ENCODE measurements at regions not wholly inside any gene's neighbourhood (a gene's known extent, or its start where the extent isn't known, plus 50 kb on each side); places are given as distances from the start of the nearest gene placed in this dataset.

GRCh38 chr5:42908509-42909488, 97.1 kb upstream of the SELENOP start:
- H2BK120ac ChIP-seq (ENCODE audit: low read depth, low read length, poor library complexity, severe bottlenecking): no peak overlapping the region
- Mint-ChIP-seq H3K4me3 (peak overlapping the region; percentile 69 to 81), H3K4me1 (peaks cover 18 to 23% of the 10 kb centered on the region in 2 experiments), H3K36me3 (ENCODE audit: insufficient read depth in 1 of 3, low read depth in 3 of 3) (no peaks in the 10 kb centered on the region), H3K27me3 (ENCODE audit: low read depth) (peaks cover 55% of the 10 kb centered on the region), H3K27ac (no peak overlapping the region; a peak in 1 of 7 replicates), H3K9me3 (no peaks in the 10 kb centered on the region)
- H3K27me3 ChIP-seq (ENCODE audit: insufficient read depth, low read length): peaks cover 3% of the 10 kb centered on the region; the same call in 1 of the 2 replicates
- no peaks in the 10 kb centered on the region for H4K20me1 ChIP-seq (ENCODE audit: control insufficient read depth, insufficient read depth, insufficient read length)
- no peak overlapping the region for H2BK20ac ChIP-seq (ENCODE audit: low read depth, low read length, poor library complexity, severe bottlenecking)
- no peak overlapping the region for H3K4ac ChIP-seq (ENCODE audit: low read depth, low read length)
- no peak overlapping the region for H3K56ac ChIP-seq (ENCODE audit: insufficient read length, low read depth, low read length)
- H4K5ac ChIP-seq (ENCODE audit: insufficient read length, low read depth, low read length): no peak overlapping the region
- peak overlapping the region; percentile 99 for H2AFZ ChIP-seq (ENCODE audit: low read length)
- no peak overlapping the region for H4K91ac ChIP-seq (ENCODE audit: insufficient read length, low read depth, low read length)
- no peaks in the 10 kb centered on the region for H3K4me1 ChIP-seq (ENCODE audit: insufficient read depth, low read length)
- H2BK5ac ChIP-seq (ENCODE audit: insufficient read length, low read length): no peak overlapping the region
- no peaks in the 10 kb centered on the region for H3K79me2 ChIP-seq (ENCODE audit: insufficient read depth, low read length)
- WGBS (ENCODE audit: extremely low coverage, insufficient read length, low lambda C conversion rate): no CpG with 5 or more reads among the region's 30 CpGs
- peak; percentile 89 for DNase-seq
- TF ChIP-seq CTCF (conservative IDR thresholded peaks at IDR 0.05): peak; percentile 81
- no peak overlapping the region for H4K8ac ChIP-seq (replicated peaks; ENCODE audit: insufficient read length, low read depth, low read length)
- H3K27ac ChIP-seq (ENCODE audit: insufficient read length, low read depth, low read length): no peak overlapping the region
- H2BK12ac ChIP-seq (ENCODE audit: insufficient read length, low read depth, low read length): no peak overlapping the region
- no peak overlapping the region for H3T11ph ChIP-seq (ENCODE audit: low read length)
- H3K18ac ChIP-seq (ENCODE audit: insufficient read length, low read depth, low read length): no peak overlapping the region
- no peak overlapping the region for H3K23ac ChIP-seq (ENCODE audit: insufficient read length, low read depth, low read length)
- no peak overlapping the region for H2BK15ac ChIP-seq (ENCODE audit: low read depth, low read length)
- no peak overlapping the region for H2AK5ac ChIP-seq (ENCODE audit: insufficient read length, low read length)
- no peak overlapping the region for H3K14ac ChIP-seq (ENCODE audit: insufficient read depth, low read length)
- no peaks in the 10 kb centered on the region for H3K9me3 ChIP-seq (ENCODE audit: control insufficient read depth, low read depth, low read length)
- H3K79me1 ChIP-seq (ENCODE audit: insufficient read depth, low read depth, low read length, poor library complexity, severe bottlenecking): no peaks in the 10 kb centered on the region
- H3K23me2 ChIP-seq (ENCODE audit: insufficient read length, low read depth, low read length, poor library complexity, severe bottlenecking): peaks cover 4% of the 10 kb centered on the region
- peak overlapping the region; percentile 81 for H3K4me2 ChIP-seq (ENCODE audit: insufficient read depth, insufficient read length, low read length)
- H3K9ac ChIP-seq (ENCODE audit: extremely low read depth, insufficient read length, low read length): no peak overlapping the region

Measured in H9 (cell line).